NT2/D1 (cell line): ENCODE measurements at regions not wholly inside any gene's neighbourhood (a gene's known extent, or its start where the extent isn't known, plus 50 kb on each side); places are given as distances from the start of the nearest gene placed in this dataset.

Experiments used
- YY1 ChIP-seq: IDR thresholded peaks from 2 replicates; pipeline ENCODE4 v1.6.1; 2011; ENCODE audit not compliant: insufficient read length, insufficient read depth
- ZNF274 ChIP-seq: IDR thresholded peaks from 2 replicates; pipeline ENCODE4 v1.6.1; 2011; ENCODE audit warnings: mild to moderate bottlenecking, low read depth, low read length

DNA sequence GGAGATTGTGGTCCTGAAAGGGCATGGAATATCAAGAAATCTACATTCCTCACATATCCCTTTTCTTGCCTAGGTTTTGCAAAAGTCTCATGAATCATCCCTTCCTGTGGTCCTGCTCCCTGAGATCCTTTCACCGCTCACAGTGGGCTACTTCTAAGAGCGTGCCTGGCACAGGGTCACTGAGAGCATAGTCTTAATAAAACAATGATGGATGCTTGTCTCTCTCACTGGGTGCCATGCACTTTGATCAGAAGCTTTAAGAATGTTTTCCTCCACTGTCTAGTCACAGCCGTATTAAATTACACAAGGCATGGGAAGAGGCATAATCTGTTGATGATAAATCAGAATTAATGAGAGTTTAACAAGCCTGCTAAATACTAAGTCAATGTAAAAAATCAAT, 269.7 kb upstream of the ATP10A start:
- TF ChIP-seq YY1: no peak
- TF ChIP-seq ZNF274: no peak
